ENCODE measurements at regions not wholly inside any gene's neighbourhood (a gene's known extent, or its start where the extent isn't known, plus 50 kb on each side); places are given as distances from the start of the nearest gene placed in this dataset.

DNA sequence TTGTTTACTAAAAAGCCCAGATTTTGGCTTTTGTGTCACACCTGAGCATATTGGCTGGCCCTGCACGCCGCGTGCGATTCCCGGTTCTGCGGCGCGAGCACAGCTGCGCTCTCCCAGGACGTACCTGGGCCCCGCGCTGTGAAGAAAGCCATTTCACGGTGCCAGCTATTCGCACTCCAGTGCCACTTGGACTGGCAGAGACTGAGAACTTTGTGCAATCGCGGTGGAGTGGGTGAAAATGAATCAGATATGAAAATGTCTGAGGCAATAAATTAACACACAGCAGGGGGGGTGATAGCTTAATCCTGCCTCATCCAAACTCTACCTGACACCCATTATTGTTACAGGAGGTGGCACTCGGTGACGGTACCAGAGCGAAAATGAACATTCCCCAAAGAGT, 330.1 kb upstream of the MGMT start:
- no peak for TF ChIP-seq POLR2A (IDR thresholded peaks at IDR 0.05)
- no peak for TF ChIP-seq CTCF (IDR thresholded peaks at IDR 0.05)
